ENCODE measurements at regions not wholly inside any gene's neighbourhood (a gene's known extent, or its start where the extent isn't known, plus 50 kb on each side); places are given as distances from the start of the nearest gene placed in this dataset.
"Not testable (repeated sequence)": the region's sequence is repeated elsewhere in the genome, so short reads cannot be mapped to it uniquely, and the experiment has no call there.

- not testable (repeated sequence) for TF ChIP-seq NR3C1 (CRISPR knock-in tag; conservative IDR thresholded peaks at IDR 0.05; ENCODE audit: low read depth); CTCF (IDR thresholded peaks at IDR 0.05); FOXJ3 (CRISPR knock-in tag; IDR thresholded peaks at IDR 0.05; ENCODE audit: borderline replicate concordance); ATF2 (CRISPR knock-in tag; IDR thresholded peaks at IDR 0.05; ENCODE audit: borderline replicate concordance, low read depth); GABPB1 (CRISPR knock-in tag; IDR thresholded peaks at IDR 0.05); MAX (CRISPR knock-in tag; IDR thresholded peaks at IDR 0.05); PRRX2 (CRISPR knock-in tag; IDR thresholded peaks at IDR 0.05); HMGXB4 (CRISPR knock-in tag; IDR thresholded peaks at IDR 0.05); SP1 (CRISPR knock-in tag; conservative IDR thresholded peaks at IDR 0.05); ZNF396 (CRISPR knock-in tag; IDR thresholded peaks at IDR 0.05; ENCODE audit: borderline replicate concordance); IRF1 (CRISPR knock-in tag; IDR thresholded peaks at IDR 0.05); ELF4 (CRISPR knock-in tag; IDR thresholded peaks at IDR 0.05; ENCODE audit: low read depth); FOXP4 (CRISPR knock-in tag; IDR thresholded peaks at IDR 0.05); ZNF263 (CRISPR knock-in tag; IDR thresholded peaks at IDR 0.05; ENCODE audit: low read depth)
These were observed 160.2 kb upstream of the FOLH1 start for GRCh38 chr11:49368556-49368955.
